ENCODE measurements at regions not wholly inside any gene's neighbourhood (a gene's known extent, or its start where the extent isn't known, plus 50 kb on each side); places are given as distances from the start of the nearest gene placed in this dataset.

- TF ChIP-seq, protein P1, sequence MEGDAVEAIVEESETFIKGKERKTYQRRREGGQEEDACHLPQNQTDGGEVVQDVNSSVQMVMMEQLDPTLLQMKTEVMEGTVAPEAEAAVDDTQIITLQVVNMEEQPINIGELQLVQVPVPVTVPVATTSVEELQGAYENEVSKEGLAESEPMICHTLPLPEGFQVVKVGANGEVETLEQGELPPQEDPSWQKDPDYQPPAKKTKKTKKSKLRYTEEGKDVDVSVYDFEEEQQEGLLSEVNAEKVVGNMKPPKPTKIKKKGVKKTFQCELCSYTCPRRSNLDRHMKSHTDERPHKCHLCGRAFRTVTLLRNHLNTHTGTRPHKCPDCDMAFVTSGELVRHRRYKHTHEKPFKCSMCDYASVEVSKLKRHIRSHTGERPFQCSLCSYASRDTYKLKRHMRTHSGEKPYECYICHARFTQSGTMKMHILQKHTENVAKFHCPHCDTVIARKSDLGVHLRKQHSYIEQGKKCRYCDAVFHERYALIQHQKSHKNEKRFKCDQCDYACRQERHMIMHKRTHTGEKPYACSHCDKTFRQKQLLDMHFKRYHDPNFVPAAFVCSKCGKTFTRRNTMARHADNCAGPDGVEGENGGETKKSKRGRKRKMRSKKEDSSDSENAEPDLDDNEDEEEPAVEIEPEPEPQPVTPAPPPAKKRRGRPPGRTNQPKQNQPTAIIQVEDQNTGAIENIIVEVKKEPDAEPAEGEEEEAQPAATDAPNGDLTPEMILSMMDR (IDR thresholded peaks at IDR 0.05; ENCODE audit: low read depth, low read length, poor library complexity, severe bottlenecking) = no peak
- no peak for TF ChIP-seq EZH2phosphoT487 (IDR thresholded peaks at IDR 0.05; ENCODE audit: borderline replicate concordance, low read length)
Observed at GRCh38 chrX:27276751-27277150, 186.4 kb downstream of the PPP4R3C start.
